NCI-H446 treated with DMSO at 0.1 percent for 48 hours (cell line): ENCODE measurements at regions not wholly inside any gene's neighbourhood (a gene's known extent, or its start where the extent isn't known, plus 50 kb on each side); places are given as distances from the start of the nearest gene placed in this dataset.

Experiments
- DNase-seq: peaks from one replicate; lab custom pipeline; 2025; lab: John Stamatoyannopoulos, UW

GRCh38 chr13:73251626-73252265, 192.9 kb downstream of the KLF5 start:
- DNase-seq: no peak

GRCh38 chr13:73250061-73250460, 191.3 kb downstream of the KLF5 start:
- no peak for DNase-seq

GRCh38 chr13:73248711-73249580, 190.1 kb downstream of the KLF5 start:
- DNase-seq: no peak

- DNase-seq: no peak
Measured at GRCh38 chr13:73248154-73248553, 189.3 kb downstream of the KLF5 start.

GRCh38 chr13:73245246-73245645, 186.4 kb downstream of the KLF5 start:
- no peak for DNase-seq

GRCh38 chr13:73244467-73244866, 185.7 kb downstream of the KLF5 start:
- no peak for DNase-seq

- DNase-seq: no peak
Measured at GRCh38 chr13:73242515-73243015, 183.8 kb downstream of the KLF5 start.

- DNase-seq: no peak
Measured at GRCh38 chr13:73240193-73240592, 181.4 kb downstream of the KLF5 start.

- no peak for DNase-seq
Measured at GRCh38 chr13:73235385-73235784, 176.6 kb downstream of the KLF5 start.

GRCh38 chr13:73231471-73231870, 172.7 kb downstream of the KLF5 start:
- no peak for DNase-seq

GRCh38 chr13:73230716-73231115, 171.9 kb downstream of the KLF5 start:
- DNase-seq: no peak

GRCh38 chr13:73228546-73228945, 169.7 kb downstream of the KLF5 start:
- DNase-seq: no peak

GRCh38 chr13:73225990-73226389, 167.2 kb downstream of the KLF5 start:
- DNase-seq: no peak

- DNase-seq: no peak
Measured at GRCh38 chr13:73224703-73225102, 165.9 kb downstream of the KLF5 start.

GRCh38 chr13:73223372-73223781, 164.6 kb downstream of the KLF5 start:
- no peak for DNase-seq

- DNase-seq: no peak
Measured at GRCh38 chr13:73222627-73223305, 164.0 kb downstream of the KLF5 start.

- DNase-seq: no peak
Measured at GRCh38 chr13:73220966-73221720, 162.3 kb downstream of the KLF5 start.

- DNase-seq: no peak
Measured at GRCh38 chr13:73218181-73218580, 159.4 kb downstream of the KLF5 start.

GRCh38 chr13:73216381-73216831, 157.6 kb downstream of the KLF5 start:
- no peak for DNase-seq

GRCh38 chr13:73215823-73216222, 157.0 kb downstream of the KLF5 start:
- DNase-seq: no peak

GRCh38 chr13:73212482-73212881, 153.7 kb downstream of the KLF5 start:
- DNase-seq: no peak
